ENCODE measurements at regions not wholly inside any gene's neighbourhood (a gene's known extent, or its start where the extent isn't known, plus 50 kb on each side); places are given as distances from the start of the nearest gene placed in this dataset.

- no peak for TF ChIP-seq CTCF (conservative IDR thresholded peaks at IDR 0.05)
- no peak for TF ChIP-seq EZH2 (IDR thresholded peaks at IDR 0.05; ENCODE audit: low read depth)
Measured at GRCh38 chr2:71747559-71747958, 294.2 kb downstream of the DYSF start.

Measured in PC-9 (cell line).